Smooth muscle cell (in vitro differentiated cells): ENCODE measurements at regions not wholly inside any gene's neighbourhood (a gene's known extent, or its start where the extent isn't known, plus 50 kb on each side); places are given as distances from the start of the nearest gene placed in this dataset.

Experiments used
- DNase-seq: peaks from one replicate; lab custom pipeline; 2025; ENCODE audit not compliant: unreplicated experiment; lab: John Stamatoyannopoulos, UW
- H2AFZ ChIP-seq: fragments of 200-600 bp; sonication (generic); 2 replicates; pipeline ENCODE4 v1.6.0; 2016; ENCODE audit warnings: antibody characterized with exemption, low read depth, mild to moderate bottlenecking
- H3F3A ChIP-seq: fragments of 200-600 bp; sonication (generic); 2 replicates; pipeline ENCODE4 v1.6.0; 2017; ENCODE audit warnings: antibody characterized with exemption, low read depth
- H3K27ac ChIP-seq: fragments of 200-600 bp; sonication (generic); 2 replicates; pipeline ENCODE4 v1.5.1; 2016; ENCODE audit warnings: low read depth, mild to moderate bottlenecking
- H3K27me3 ChIP-seq: fragments of 200-600 bp; sonication (generic); 2 replicates; pipeline ENCODE4 v1.6.1; 2016; ENCODE audit warnings: low read depth, mild to moderate bottlenecking
- H3K36me3 ChIP-seq: fragments of 200-600 bp; sonication (generic); 2 replicates; pipeline ENCODE4 v1.5.1; 2016; ENCODE audit warnings: low read depth
- H3K4me1 ChIP-seq: fragments of 200-600 bp; sonication (generic); 2 replicates; pipeline ENCODE4 v1.5.1; 2016; ENCODE audit warnings: low read depth
- H3K4me2 ChIP-seq: fragments of 200-600 bp; sonication (generic); 2 replicates; pipeline ENCODE4 v1.6.0; 2016; ENCODE audit warnings: mild to moderate bottlenecking
- H3K4me3 ChIP-seq: fragments of 200-600 bp; sonication (generic); 2 replicates; pipeline ENCODE4 v1.5.1; 2016; ENCODE audit warnings: mild to moderate bottlenecking
- H3K79me2 ChIP-seq: fragments of 200-600 bp; sonication (generic); 2 replicates; pipeline ENCODE4 v1.6.0; 2016; ENCODE audit warnings: low read depth, mild to moderate bottlenecking
- H3K9ac ChIP-seq: fragments of 200-600 bp; sonication (generic); 2 replicates; pipeline ENCODE4 v1.6.0; 2016; ENCODE audit warnings: low read depth
- H3K9me3 ChIP-seq: fragments of 200-600 bp; sonication (generic); replicated peaks from 2 replicates; pipeline ENCODE4 v1.5.1; 2016; ENCODE audit warnings: low read depth
- H4K20me1 ChIP-seq: fragments of 200-600 bp; sonication (generic); 2 replicates; pipeline ENCODE4 v1.6.0; 2016; ENCODE audit warnings: low read depth
- CTCF ChIP-seq: fragments of 200-600 bp; sonication (generic); IDR thresholded peaks from 2 replicates; pipeline ENCODE4 v1.5.1; 2017; ENCODE audit warnings: borderline replicate concordance, mild to moderate bottlenecking, antibody characterized with exemption; ENCODE audit not compliant: insufficient read depth, poor library complexity, severe bottlenecking
- WGBS: methylation state at CpG from one replicate; pipeline ENCODE4 v1.1.7; 2016; ENCODE audit warnings: low lambda C conversion rate; 5-methylcytosine and 5-hydroxymethylcytosine counted together

GRCh38 chr5:171607863-171608262 lies 177.8 kb upstream of the SMIM23 start:
- H3F3A ChIP-seq = no peaks in the 10 kb centered on the region
- no peaks in the 10 kb centered on the region for H3K4me1 ChIP-seq
- H3K9ac ChIP-seq = no peak overlapping the region
- no peaks in the 10 kb centered on the region for H3K27me3 ChIP-seq
- no peaks in the 10 kb centered on the region for H4K20me1 ChIP-seq
- H3K4me3 ChIP-seq = no peak overlapping the region
- no peak overlapping the region for H3K4me2 ChIP-seq
- no peak for TF ChIP-seq CTCF
- 95% methylated on average over 2 of the region's 2 CpGs for WGBS
- no peak for DNase-seq
- H3K9me3 ChIP-seq = peaks cover 4% of the 10 kb centered on the region
- no peak overlapping the region for H3K27ac ChIP-seq
- no peaks in the 10 kb centered on the region for H3K36me3 ChIP-seq
- no peaks in the 10 kb centered on the region for H3K79me2 ChIP-seq
- H2AFZ ChIP-seq = no peak overlapping the region

- Histone ChIP-seq H2AFZ (no peak overlapping the region), H3K4me3 (no peak overlapping the region), H3K79me2 (no peaks in the 10 kb centered on the region), H3K36me3 (no peaks in the 10 kb centered on the region), H4K20me1 (no peaks in the 10 kb centered on the region), H3F3A (no peaks in the 10 kb centered on the region), H3K9ac (no peak overlapping the region), H3K27me3 (no peaks in the 10 kb centered on the region), H3K4me1 (no peaks in the 10 kb centered on the region), H3K9me3 (peaks cover 4% of the 10 kb centered on the region), H3K27ac (no peak overlapping the region), H3K4me2 (no peak overlapping the region)
- no peak for DNase-seq
- TF ChIP-seq CTCF = no peak
- WGBS = 93% methylated on average over 3 of the region's 3 CpGs
These were observed 175.7 kb upstream of the SMIM23 start for GRCh38 chr5:171609806-171610452.

- DNase-seq = no peak
- Histone ChIP-seq H3F3A (no peaks in the 10 kb centered on the region), H3K4me1 (peaks cover 2% of the 10 kb centered on the region), H3K4me3 (no peak overlapping the region), H3K9ac (no peak overlapping the region), H3K79me2 (no peaks in the 10 kb centered on the region), H2AFZ (no peak overlapping the region), H3K27ac (no peak overlapping the region), H3K27me3 (no peaks in the 10 kb centered on the region), H3K4me2 (no peak overlapping the region), H3K9me3 (peaks cover 4% of the 10 kb centered on the region), H4K20me1 (no peaks in the 10 kb centered on the region), H3K36me3 (no peaks in the 10 kb centered on the region)
- WGBS = 78% methylated on average over 5 of the region's 5 CpGs
- TF ChIP-seq CTCF = no peak
These were observed 174.9 kb upstream of the SMIM23 start for GRCh38 chr5:171610686-171611085.

GRCh38 chr5:171612749-171613148 lies 172.9 kb upstream of the SMIM23 start:
- H2AFZ ChIP-seq = no peak overlapping the region
- DNase-seq = no peak
- H3F3A ChIP-seq = no peaks in the 10 kb centered on the region
- 83% methylated on average over 5 of the region's 5 CpGs for WGBS
- H3K4me3 ChIP-seq = no peak overlapping the region
- TF ChIP-seq CTCF = no peak
- no peaks in the 10 kb centered on the region for H3K79me2 ChIP-seq
- H4K20me1 ChIP-seq = no peaks in the 10 kb centered on the region
- peaks cover 4% of the 10 kb centered on the region for H3K9me3 ChIP-seq
- H3K27ac ChIP-seq = no peak overlapping the region
- H3K27me3 ChIP-seq = peaks cover 12% of the 10 kb centered on the region
- H3K4me2 ChIP-seq = no peak overlapping the region
- no peak overlapping the region for H3K9ac ChIP-seq
- H3K36me3 ChIP-seq = no peaks in the 10 kb centered on the region
- peaks cover 9% of the 10 kb centered on the region for H3K4me1 ChIP-seq
